ENCODE measurements at regions not wholly inside any gene's neighbourhood (a gene's known extent, or its start where the extent isn't known, plus 50 kb on each side); places are given as distances from the start of the nearest gene placed in this dataset.

DNA sequence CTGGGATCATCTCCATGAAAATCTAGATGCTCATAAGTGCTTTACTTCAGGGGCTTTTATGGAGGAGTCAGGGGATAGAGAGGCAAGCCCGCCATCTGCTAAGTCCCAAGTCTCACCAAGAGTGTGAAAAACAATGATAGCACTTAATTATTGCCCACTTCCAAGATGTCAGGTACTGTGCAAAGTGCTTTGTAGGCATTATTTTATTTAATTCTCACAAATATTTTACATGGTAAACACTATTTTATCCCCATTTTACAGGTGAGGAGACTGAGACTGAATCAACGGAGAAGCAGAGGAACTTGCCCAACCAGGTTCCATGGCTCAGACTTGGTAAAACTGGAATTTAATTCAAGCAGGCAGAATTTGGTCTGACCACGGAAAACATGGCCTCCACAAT lies 147.5 kb downstream of the ACKR3 start:
- DNase-seq (ENCODE audit: low read depth in 2 of 2), result no peak

DNA sequence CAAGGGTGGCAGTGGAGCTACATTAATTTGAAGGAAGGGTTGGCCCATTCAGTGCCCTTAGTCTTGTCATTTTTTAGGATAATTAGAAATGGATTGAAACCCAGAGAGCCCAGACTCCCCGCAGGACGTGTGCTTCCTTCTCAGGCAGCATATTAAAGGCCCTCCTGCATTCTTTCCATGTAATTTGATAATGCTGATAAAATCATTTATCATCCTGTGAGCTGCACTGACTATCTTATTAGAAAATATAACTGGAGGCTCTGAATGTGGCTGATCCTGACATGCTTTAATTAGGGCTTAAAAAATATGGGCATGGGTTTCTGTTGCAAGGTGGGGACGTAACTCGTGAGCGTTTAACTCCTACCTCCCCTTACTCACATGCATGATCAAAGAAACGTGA lies 148.1 kb downstream of the ACKR3 start:
- DNase-seq (ENCODE audit: low read depth in 2 of 2), result no peak

DNA sequence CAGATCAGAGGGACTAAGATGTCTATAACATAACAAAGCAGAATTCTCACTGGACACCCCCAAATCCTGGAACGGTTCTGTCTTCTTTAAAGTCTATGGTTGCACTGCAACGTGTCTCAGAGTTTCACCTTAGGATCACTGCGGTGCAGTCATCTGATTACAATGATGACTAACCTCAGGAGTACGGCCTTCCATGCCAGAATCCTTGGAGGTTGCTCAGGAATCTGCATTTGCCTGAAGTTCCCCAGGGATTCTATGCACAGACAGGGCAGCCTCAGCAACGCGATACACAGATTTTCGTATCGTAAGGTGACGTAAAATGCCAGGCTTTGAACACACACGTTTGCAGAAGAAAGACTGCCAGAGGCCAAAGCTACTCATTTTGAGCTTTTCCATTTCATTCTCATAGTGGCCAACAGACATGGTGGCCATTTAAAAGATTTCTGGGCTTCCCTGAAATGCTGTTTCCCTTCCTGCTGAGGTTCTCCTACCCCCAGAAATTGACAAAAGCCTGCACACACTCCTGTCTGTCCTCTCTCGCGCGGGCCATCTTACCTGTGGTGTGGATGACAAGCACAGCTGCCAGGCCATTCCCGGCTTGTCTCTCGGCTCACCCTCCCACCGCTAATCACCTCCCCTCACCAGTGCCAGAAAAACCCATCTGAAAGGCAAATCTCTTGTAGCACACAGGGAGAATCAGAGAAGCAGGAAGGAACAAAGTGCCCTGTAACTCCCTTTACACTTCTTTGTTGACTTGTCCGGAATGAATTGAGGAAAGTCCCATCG lies 148.8 kb downstream of the ACKR3 start:
- DNase-seq (ENCODE audit: low read depth in 2 of 2), result no peak

DNA sequence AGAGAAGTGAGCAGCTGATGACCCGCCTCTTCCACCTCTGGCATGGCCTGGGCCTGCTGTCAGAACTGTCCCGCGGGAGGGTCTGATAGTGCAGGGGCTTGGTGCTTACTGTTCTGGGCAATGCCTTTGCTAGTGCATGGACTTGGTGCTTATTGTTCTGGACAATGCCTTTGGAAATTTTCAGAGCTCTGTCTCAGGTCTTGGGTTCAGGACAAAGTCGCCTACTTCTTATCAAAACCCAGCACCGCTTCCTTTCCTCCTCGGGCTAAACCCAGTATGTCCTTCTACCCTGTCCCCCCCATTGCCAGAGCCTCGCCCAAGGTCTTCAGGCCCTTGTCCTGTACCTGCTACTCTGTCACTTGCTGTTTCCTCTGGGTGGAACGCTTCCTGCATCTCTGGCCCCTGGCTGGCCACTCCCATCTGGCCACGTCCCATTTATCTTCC lies 149.6 kb downstream of the ACKR3 start:
- no peak for DNase-seq (ENCODE audit: low read depth in 2 of 2)

DNA sequence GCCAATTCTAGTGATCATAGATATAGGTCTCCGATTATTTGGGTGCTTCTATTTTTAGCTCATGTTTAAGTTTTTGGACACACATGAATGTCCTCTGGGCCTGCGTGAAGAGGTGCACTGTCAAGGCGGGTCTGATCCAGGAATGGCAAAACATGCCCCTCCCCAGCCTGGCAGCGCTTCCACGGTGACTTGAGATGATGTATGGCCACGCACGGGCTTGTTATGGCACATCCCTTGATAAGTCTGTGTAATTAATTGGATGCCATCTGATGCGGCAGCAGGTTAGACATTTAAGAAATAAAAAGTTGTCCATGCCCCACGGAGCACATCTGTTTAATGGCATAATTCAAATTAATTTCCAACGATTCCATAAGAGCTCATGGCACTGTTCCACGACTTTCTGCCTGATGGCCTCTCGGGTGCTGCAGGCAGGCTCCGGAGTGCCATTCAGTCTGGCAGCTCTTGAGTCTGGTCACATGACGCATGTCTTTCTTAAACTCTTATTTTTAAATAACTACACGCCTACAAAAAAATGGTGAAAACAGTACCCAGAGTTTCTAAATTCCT lies 151.4 kb downstream of the ACKR3 start:
- no peak for DNase-seq (ENCODE audit: low read depth in 2 of 2)

DNA sequence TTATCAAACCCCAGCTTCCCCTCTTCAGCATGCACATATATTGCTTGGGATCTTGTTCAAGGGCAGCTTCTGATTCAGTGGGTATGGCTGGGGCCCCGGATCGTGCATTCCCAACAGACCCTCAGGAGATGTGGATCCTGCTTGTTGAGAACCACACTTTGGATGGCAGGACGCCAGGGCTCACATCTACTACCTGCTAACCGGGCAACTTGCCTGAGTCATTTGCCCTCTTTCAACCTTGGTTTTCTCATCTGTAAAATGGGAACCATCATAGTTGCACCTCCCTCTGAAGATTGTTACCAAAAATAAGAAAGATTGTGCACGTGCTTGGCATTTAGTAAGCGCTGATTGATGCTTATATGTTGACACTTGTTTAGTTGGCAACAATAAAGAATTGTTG lies 154.6 kb downstream of the ACKR3 start:
- DNase-seq (ENCODE audit: low read depth in 2 of 2), result no peak

DNA sequence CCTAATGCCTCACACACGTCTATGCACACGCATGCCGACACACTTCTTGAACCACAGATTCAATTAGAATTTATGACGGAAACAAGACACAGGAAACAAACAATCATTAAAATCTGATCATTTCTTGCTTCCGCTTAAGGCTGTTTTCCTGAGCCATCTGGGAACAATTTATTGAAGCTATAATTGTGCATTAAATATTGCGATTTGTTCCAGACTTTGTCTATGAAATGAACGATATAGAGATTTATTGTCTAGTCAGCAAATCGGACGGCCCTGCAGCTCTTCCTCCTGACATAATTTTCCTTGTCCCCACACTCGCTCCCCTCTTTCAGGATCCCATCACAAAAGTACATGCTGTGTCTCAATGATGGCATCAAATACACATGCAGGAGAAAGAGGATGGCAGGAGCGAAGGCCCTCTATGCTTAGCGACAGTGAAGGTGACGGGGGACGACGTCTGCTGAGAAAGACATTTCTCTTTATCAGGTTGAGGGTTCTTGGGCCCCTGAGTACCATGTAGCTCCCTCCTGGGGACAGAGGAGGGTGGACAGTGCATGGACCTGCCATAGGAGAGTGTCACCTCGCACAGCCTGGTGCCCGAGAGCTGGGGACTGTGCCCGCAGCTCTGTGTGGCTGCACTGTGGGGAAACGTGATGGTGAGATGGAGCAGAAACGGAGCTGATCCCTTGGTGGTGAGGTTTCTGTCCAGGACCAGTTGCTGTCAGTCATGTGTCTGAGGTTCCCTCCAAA lies 157.3 kb downstream of the ACKR3 start:
- DNase-seq (ENCODE audit: low read depth in 2 of 2), result no peak

DNA sequence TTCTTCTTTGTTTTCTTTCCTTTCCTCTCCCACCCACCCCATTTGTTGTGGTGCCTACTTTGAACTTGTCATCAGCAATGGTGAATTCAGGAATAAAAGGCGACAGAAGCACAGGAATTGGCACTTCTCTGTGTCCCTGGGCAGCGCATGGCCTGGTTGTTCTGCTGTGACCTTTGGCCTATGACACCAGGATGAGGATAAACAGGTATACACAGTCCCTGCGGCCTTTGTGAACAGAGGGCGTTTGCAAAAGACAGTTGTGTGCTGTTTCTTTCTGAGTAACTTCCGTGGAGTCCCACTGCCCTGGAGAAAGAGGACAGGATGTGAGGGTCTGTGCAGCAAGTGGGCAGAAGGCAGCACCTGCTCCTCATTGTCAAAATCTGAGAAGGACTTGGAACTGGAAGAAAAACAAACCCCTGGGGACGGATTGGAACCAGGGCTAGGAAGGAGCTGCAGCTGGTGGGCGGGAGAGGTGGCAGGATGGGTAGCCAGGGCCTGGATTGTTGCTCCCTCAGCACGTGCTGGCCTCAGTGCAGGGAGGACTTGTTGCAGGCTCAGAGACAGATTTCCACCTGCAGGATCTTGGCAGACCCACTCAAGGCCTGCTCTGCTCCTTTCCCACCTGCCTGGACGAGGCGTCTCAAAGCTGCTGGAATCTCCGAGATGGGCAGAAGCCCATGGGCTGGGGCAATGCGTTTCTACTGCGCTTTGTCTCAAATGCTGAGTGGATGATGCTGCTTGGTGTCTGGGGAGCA lies 159.5 kb downstream of the ACKR3 start:
- no peak for DNase-seq (ENCODE audit: low read depth in 2 of 2)

DNA sequence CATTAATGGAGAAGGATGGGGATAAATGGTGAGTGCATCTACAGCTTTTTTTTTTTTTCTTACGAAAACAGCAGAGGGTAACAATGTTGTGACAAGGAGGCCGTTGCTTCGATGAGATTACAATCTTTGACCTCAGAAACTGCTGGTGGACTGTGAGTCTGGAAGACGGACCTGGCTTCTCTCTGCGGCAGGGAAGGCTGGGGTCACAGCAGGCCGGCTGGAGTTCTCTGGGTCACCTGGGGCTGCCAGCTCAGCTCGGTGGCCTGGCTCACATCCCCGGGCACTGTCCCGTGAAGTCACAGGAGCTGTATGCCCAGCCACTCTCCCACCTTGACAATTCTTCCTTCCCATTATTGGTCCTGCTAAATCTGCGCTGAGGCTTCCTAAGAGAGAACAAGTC lies 160.8 kb downstream of the ACKR3 start:
- DNase-seq (ENCODE audit: low read depth in 2 of 2), result no peak

DNA sequence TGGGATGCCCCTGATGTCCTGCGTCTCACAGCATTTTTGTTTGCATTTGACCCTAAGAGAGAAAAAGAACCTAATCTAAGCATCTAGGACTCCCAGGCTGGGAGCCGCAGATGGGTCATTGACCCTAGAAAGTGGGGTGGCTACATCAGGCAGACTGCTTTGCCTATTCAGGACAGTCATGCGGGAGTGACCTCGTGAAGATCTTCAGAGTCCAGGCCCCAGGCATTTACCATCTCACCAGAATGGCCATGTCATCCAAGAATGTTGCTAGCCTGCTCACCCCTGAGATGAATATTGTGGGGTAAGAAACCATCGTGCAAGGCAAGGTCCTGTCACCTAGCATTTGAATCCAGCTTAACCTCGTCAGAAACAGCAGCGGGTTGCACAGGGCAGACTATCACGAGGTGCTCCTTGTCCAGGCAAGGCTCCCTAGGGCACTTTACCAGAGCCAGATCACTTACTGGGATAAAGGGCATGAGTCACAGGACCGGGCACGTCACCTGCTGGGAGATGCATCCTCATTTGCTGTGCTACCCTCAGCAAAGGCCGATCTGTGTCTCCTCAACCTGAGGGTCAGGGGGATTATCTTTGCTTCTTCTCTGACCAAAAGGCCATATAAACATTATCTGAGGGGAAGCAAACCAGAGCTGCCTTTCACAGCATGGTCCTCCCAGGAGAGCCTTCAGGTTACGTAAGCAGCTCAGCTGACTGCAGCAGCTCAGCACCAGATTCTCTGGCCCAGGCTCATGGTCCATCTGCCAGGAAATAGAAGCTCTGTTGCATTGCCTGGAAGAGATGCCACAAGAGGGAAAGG lies 162.3 kb downstream of the ACKR3 start:
- DNase-seq (ENCODE audit: low read depth in 2 of 2), result no peak

DNA sequence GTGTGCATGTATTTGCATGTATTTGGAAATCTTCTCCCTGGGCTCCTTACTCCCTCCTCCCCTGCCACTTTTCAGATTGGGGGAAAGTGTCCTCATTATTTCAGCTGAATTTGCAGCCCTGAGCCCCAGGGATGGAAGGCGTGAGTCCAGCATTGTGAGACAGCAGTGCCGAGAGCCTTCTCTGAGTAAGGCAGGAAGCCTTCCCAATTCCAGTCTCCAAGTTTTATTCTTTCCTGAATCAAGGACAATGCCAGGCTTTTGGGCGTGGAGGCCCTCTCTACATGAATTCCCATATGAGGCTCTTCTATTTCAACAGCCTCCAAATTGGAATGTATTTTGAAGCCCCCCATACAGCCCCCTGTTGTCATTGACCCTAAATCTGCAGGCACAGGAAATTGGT lies 163.5 kb downstream of the ACKR3 start:
- DNase-seq (ENCODE audit: low read depth in 2 of 2), result no peak

DNA sequence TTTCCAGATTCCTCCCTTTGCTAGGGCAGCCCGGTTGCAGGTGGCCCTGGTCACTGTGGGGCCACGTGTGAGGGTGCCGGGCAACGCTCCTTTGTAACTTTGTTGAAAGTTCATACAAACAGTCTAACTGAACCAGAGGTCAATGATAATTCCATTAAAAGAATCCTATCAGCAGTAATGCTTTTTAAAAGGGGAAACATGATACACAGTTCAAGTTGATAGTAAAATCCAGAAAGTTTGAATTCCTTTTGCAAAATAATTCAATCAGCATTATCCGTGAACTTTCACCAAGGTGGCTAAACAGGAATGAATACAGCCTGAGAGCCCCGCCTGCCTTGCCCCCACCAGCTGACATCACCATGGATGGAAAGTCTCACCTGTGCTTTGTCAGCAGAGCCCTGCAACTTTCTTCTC lies 166.2 kb downstream of the ACKR3 start:
- no peak for DNase-seq (ENCODE audit: low read depth in 2 of 2)

DNA sequence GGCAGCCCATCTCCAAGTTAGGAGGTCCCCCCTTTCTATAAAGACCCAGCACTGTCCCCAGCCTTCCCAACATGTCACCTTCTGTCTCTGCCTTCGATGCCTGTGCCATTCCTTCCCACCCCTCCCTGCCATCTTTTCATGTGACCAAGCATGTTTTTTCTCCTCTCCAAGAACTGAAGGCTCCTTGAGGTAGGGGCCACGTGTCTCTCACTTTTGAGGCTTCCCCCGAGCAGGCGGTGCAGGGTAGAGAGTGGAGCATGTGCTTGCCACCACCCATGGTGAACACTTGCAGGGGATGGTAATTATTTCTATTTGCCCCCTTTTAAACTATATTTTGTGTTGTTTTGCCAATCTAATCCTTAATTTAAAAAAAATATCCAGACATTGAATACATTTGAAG lies 168.4 kb downstream of the ACKR3 start:
- DNase-seq (ENCODE audit: low read depth in 2 of 2), result no peak

DNA sequence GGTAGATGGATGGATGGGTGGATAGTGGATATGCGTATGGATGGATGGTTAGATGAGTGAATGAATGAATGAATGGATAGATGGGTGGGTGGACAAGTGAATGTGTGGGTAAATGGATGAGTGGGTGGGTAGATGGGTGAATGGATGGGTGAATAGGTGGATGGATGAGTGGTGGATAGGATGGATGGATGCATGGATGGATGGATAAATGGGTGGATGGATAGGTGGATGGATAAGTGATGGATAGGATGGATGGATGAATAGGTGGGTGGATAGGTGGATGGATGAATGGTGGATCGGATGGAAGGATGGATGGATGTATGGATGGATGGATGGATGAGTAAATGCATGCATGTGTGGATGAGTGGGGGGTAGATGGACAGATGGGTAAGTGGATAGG lies 169.3 kb downstream of the ACKR3 start:
- no peak for DNase-seq (ENCODE audit: low read depth in 2 of 2)

DNA sequence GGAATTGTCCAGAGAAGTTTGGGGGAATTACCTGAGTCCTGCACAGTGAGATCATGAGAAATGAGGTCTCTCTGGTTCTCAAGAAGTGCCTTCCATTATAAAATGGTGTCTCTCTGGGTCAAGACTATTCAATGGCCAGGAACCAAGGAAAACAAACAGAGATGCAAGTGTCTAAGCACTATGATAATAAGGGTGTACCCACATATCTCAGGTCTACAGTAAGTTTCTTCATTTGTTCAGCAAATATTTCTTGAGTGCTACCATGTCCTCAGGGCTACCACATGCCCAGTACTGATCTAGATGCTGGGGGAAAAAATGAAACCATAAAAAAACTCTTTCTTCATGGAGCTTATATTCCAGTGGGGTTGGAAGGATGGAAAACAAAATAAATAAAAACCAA lies 170.0 kb downstream of the ACKR3 start:
- no peak for DNase-seq (ENCODE audit: low read depth in 2 of 2)

DNA sequence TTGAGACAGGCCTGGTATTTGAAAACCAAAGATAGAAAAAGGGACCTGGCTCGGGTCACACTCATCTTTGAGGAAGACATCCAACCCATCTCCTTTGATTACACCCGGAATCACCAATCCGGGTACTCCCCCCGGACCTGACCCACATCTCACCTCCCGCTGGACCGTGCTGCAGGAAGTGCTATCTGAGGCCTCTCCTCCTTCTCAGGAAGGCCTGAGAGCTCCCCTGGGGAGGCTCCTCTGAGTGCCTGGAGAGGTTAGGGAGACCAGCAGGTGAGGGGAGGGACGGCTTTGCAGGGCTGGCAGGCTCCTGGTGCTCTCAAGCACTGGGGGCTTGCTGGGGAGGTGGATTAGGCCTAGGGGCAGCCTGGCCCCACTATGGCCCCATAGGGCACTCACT lies 170.9 kb downstream of the ACKR3 start:
- DNase-seq (ENCODE audit: low read depth in 2 of 2), result no peak

DNA sequence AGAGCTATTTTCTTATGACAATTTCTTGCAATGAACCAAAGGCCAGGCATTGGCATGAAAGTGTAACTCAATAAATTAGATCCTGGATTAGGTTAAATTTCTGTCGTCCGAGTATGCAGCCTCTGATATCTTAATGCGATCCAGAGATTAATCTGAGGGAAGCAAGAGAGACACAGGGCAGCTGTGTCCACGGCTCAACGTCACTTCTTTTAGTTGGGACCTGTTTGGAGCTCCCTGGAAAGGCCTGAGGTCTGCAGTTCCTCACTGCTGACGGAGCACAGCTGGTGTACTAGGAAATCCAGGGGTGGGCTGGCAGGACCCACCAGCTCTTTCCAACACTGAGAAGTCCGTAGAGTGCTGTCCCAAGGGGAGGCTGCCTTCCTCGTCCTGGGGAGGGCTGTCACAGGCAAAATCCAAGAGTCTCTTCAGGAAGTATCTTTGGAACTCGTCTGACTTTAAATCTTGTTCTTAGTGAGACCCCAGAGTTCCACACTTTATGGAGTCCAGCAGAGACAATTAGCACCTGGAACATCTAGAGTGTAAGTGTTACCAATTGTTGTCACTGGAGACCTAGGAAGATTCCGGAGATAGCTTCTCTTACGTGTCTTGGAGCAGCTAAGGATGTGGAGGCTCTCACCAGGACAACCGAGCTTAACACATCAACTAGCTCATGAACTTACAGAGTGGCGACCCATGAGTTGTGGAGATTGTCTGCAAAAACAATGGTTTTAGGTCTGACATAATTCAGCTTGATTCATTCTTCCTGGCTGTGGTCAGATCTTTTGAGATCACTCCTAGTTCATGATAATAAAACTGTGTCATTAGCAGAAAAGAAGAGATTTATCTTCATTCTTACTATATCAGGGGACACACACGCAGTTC lies 173.7 kb downstream of the ACKR3 start:
- DNase-seq (ENCODE audit: low read depth in 2 of 2), result no peak

DNA sequence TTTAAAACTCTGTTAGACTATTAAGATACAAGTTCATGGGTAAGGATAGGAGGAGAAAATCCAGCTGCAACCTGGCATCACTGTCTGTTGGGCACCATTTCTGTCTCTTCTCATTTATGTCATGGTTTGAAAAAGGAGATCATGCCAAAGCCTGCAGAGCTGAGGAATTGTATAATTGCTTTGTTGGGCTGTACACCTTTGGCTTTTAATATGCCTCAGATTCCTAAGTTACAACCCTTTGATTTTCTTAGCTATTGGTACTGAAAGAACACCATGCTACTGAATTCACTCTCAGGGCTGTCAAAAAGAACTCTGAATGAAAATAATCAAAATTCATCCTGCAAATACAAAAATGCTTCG lies 174.3 kb downstream of the ACKR3 start:
- no peak for DNase-seq (ENCODE audit: low read depth in 2 of 2)

DNA sequence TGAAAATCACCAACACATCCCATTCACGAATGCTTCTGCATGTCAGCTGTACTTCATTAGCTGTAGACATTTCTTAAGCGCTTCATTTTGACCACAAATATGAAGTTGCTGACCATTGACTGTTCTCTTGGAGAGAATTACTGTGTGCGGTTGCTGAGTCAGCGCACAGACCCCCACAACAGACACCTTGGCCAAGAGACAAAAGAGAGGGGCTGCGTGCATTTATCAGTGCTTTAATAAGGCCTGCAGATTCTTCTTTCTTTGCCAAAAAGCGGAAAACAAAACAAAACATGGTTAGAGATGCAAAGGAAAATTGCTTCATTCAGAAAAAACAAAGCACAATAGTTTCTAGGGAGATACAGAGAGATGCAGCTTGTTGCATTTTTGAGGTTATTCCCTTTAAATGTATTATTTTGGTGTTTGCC lies 174.7 kb downstream of the ACKR3 start:
- no peak for DNase-seq (ENCODE audit: low read depth in 2 of 2)

DNA sequence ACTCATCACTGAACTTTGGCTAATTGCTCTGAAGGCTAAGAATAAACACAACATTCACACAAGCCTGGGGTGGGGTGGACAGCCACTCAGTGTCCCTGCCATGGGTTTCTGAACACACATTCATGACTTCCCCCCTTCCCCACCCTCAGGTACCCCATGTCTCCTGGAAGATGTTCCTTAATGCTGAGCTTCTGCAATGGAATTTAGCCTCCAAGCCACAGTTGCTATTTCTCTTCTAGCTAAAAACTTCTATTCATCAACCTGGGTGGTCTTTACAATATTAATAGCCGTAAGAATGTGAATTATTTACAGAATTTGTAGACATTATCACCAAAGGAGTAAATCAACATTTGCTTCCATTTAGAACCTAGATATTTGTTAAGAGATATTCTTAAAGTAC lies 175.1 kb downstream of the ACKR3 start:
- no peak for DNase-seq (ENCODE audit: low read depth in 2 of 2)

All from stimulated activated CD8-positive, alpha-beta memory T cell treated with anti-CD3 and anti-CD28 coated beads, Interleukin-15, amount 100 ng/mL, for 48 hours (primary cell).